ENCODE measurements at regions not wholly inside any gene's neighbourhood (a gene's known extent, or its start where the extent isn't known, plus 50 kb on each side); places are given as distances from the start of the nearest gene placed in this dataset.

DNA sequence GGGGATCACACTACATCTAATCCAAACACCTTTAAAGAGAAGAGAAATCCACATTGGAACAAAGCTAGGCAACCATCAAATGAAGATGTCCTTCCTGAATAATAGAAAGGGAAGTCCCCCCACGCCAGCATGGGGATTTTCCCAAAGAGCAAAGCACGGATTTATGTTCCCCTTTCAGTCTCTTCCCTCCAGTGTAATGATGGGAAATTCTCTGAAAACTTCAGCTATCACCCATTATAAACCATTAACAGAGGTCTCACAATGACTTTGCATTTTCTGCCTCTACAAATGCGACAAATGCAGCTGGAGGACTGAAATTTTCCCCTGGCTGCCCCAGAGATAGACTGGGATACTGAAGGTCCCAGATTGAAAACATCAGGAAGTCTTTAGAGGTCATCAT lies 368.7 kb downstream of the EFNA5 start:
- TF ChIP-seq, protein P1, sequence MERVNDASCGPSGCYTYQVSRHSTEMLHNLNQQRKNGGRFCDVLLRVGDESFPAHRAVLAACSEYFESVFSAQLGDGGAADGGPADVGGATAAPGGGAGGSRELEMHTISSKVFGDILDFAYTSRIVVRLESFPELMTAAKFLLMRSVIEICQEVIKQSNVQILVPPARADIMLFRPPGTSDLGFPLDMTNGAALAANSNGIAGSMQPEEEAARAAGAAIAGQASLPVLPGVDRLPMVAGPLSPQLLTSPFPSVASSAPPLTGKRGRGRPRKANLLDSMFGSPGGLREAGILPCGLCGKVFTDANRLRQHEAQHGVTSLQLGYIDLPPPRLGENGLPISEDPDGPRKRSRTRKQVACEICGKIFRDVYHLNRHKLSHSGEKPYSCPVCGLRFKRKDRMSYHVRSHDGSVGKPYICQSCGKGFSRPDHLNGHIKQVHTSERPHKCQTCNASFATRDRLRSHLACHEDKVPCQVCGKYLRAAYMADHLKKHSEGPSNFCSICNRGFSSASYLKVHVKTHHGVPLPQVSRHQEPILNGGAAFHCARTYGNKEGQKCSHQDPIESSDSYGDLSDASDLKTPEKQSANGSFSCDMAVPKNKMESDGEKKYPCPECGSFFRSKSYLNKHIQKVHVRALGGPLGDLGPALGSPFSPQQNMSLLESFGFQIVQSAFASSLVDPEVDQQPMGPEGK (CRISPR knock-in tag; IDR thresholded peaks at IDR 0.05; ENCODE audit: borderline replicate concordance): no peak
- no peak for TF ChIP-seq TCF4 (CRISPR knock-in tag; IDR thresholded peaks at IDR 0.05; ENCODE audit: borderline replicate concordance)
- TF ChIP-seq RARB (CRISPR knock-in tag; IDR thresholded peaks at IDR 0.05): no peak
- TF ChIP-seq OSR1 (CRISPR knock-in tag; IDR thresholded peaks at IDR 0.05): no peak
- no peak for TF ChIP-seq ESRRG (CRISPR knock-in tag; IDR thresholded peaks at IDR 0.05)
- TF ChIP-seq, protein P2, sequence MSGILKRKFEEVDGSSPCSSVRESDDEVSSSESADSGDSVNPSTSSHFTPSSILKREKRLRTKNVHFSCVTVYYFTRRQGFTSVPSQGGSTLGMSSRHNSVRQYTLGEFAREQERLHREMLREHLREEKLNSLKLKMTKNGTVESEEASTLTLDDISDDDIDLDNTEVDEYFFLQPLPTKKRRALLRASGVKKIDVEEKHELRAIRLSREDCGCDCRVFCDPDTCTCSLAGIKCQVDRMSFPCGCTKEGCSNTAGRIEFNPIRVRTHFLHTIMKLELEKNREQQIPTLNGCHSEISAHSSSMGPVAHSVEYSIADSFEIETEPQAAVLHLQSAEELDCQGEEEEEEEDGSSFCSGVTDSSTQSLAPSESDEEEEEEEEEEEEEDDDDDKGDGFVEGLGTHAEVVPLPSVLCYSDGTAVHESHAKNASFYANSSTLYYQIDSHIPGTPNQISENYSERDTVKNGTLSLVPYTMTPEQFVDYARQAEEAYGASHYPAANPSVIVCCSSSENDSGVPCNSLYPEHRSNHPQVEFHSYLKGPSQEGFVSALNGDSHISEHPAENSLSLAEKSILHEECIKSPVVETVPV (CRISPR knock-in tag; IDR thresholded peaks at IDR 0.05): no peak
- no peak for TF ChIP-seq BACH2 (CRISPR knock-in tag; IDR thresholded peaks at IDR 0.05; ENCODE audit: borderline replicate concordance)
- TF ChIP-seq, protein P3, sequence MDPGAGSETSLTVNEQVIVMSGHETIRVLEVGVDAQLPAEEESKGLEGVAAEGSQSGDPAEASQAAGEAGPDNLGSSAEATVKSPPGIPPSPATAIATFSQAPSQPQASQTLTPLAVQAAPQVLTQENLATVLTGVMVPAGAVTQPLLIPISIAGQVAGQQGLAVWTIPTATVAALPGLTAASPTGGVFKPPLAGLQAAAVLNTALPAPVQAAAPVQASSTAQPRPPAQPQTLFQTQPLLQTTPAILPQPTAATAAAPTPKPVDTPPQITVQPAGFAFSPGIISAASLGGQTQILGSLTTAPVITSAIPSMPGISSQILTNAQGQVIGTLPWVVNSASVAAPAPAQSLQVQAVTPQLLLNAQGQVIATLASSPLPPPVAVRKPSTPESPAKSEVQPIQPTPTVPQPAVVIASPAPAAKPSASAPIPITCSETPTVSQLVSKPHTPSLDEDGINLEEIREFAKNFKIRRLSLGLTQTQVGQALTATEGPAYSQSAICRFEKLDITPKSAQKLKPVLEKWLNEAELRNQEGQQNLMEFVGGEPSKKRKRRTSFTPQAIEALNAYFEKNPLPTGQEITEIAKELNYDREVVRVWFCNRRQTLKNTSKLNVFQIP (CRISPR knock-in tag; IDR thresholded peaks at IDR 0.05; ENCODE audit: borderline replicate concordance, low read depth): no peak
- TF ChIP-seq ZFP30 (CRISPR knock-in tag; IDR thresholded peaks at IDR 0.05): no peak
- TF ChIP-seq, protein P4, sequence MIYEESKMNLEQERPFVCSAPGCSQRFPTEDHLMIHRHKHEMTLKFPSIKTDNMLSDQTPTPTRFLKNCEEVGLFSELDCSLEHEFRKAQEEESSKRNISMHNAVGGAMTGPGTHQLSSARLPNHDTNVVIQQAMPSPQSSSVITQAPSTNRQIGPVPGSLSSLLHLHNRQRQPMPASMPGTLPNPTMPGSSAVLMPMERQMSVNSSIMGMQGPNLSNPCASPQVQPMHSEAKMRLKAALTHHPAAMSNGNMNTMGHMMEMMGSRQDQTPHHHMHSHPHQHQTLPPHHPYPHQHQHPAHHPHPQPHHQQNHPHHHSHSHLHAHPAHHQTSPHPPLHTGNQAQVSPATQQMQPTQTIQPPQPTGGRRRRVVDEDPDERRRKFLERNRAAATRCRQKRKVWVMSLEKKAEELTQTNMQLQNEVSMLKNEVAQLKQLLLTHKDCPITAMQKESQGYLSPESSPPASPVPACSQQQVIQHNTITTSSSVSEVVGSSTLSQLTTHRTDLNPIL (CRISPR knock-in tag; IDR thresholded peaks at IDR 0.05; ENCODE audit: low read depth): no peak
- no peak for TF ChIP-seq CSDC2 (CRISPR knock-in tag; IDR thresholded peaks at IDR 0.05)
